Right kidney (tissue), 1 donor: ENCODE measurements at regions not wholly inside any gene's neighbourhood (a gene's known extent, or its start where the extent isn't known, plus 50 kb on each side); places are given as distances from the start of the nearest gene placed in this dataset.
A peak's percentile ranks its signal among the peaks of the same experiment; 100 is the strongest.

ENCODE experiments used
- DNase-seq: peaks from one replicate; pipeline ENCODE4 v3.0.0-alpha.2; 2016

- no peak for DNase-seq
Observed at GRCh38 chr7:35581605-35582210, 113.2 kb downstream of the HERPUD2 start.

GRCh38 chr7:35576031-35576573 lies 118.8 kb downstream of the HERPUD2 start:
- DNase-seq, result no peak

- DNase-seq, result no peak
Observed at GRCh38 chr7:35571611-35572240, 123.2 kb downstream of the HERPUD2 start.

GRCh38 chr7:35570937-35571336 lies 124.0 kb downstream of the HERPUD2 start:
- no peak for DNase-seq

GRCh38 chr7:35565927-35566326 lies 129.0 kb downstream of the HERPUD2 start:
- no peak for DNase-seq

GRCh38 chr7:35558841-35559240 lies 136.1 kb downstream of the HERPUD2 start:
- no peak for DNase-seq

GRCh38 chr7:35556515-35557471 lies 138.1 kb downstream of the HERPUD2 start:
- DNase-seq, result peak; percentile 25

- no peak for DNase-seq
Observed at GRCh38 chr7:35555934-35556333, 139.0 kb downstream of the HERPUD2 start.

GRCh38 chr7:35555386-35555785 lies 139.5 kb downstream of the HERPUD2 start:
- DNase-seq, result no peak

GRCh38 chr7:35553519-35553918 lies 141.4 kb downstream of the HERPUD2 start:
- no peak for DNase-seq

- DNase-seq, result no peak
Observed at GRCh38 chr7:35552691-35553090, 142.2 kb downstream of the HERPUD2 start.

- no peak for DNase-seq
Observed at GRCh38 chr7:35551321-35552081, 143.4 kb downstream of the HERPUD2 start.

GRCh38 chr7:35550831-35551230 lies 144.1 kb downstream of the HERPUD2 start:
- DNase-seq, result no peak

GRCh38 chr7:35549781-35550180 lies 145.2 kb downstream of the HERPUD2 start:
- no peak for DNase-seq

- no peak for DNase-seq
Observed at GRCh38 chr7:35548291-35548690, 146.6 kb downstream of the HERPUD2 start.

- no peak for DNase-seq
Observed at GRCh38 chr7:35546691-35547429, 148.1 kb downstream of the HERPUD2 start.

- DNase-seq, result no peak
Observed at GRCh38 chr7:35545831-35546230, 149.1 kb downstream of the HERPUD2 start.

- no peak for DNase-seq
Observed at GRCh38 chr7:35544028-35544742, 150.8 kb downstream of the HERPUD2 start.

GRCh38 chr7:35537067-35538023 lies 157.6 kb downstream of the HERPUD2 start:
- DNase-seq, result peak; percentile 57
